ENCODE measurements at regions not wholly inside any gene's neighbourhood (a gene's known extent, or its start where the extent isn't known, plus 50 kb on each side); places are given as distances from the start of the nearest gene placed in this dataset.
A peak's percentile ranks its signal among the peaks of the same experiment; 100 is the strongest.

DNA sequence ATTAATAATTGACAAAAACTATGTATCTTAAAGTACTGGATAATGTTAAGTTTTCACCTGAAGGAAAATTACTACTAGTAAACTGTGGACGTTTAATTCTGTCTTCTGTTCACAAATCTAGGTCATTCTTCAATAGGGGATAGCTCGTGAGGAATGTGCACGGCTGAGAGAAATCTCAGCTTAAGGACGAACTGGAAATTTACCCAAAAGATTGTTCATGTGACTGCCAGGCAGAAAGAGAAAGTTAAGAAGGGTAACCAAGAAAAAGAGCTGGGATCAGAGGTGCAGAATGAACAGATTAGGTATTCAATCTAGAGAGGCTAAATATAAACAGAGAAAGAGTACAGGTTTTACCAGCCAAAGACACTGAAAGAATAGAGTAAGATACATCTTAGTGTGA, 245.3 kb downstream of the CASP12 start:
- DNase-seq, result no peak

DNA sequence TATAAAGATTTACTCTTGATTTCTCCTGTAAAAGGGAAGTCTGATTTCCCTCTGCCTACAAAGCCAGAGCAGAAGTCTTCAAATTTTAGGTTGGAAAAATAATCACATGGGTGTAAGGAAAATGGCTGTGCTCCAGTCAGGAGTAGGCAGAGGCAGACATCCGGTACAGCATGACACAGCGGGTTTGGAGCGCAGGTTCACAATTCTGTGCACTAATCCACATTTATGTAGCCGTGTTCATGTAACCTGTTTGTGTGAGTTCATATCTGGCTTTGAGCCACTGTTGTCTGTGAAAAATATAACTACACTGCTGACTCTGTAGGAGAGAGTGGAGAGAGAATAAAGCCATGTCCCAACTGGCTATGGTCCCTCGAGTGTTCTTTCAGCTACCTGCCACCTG, 248.0 kb downstream of the CASP12 start:
- no peak for DNase-seq

DNA sequence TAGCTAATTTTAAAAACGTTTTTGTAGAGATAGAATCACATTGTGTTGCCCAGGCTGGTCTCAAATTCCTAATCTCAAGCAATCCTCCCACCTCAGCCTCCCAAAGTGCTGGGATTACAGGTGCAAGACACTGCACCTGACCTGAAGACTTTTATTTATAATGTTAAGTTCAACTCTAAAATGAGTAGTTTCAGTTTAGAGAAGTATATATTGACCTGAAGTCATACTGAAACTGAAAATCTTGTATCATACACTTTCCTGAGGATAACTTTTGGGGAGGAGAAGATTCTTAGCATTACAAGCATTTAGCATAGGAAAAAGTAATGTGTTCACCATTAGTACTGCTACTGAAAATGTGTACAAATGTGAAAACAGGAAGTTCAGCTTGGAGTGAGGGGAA, 249.3 kb downstream of the CASP12 start:
- DNase-seq, result no peak

DNA sequence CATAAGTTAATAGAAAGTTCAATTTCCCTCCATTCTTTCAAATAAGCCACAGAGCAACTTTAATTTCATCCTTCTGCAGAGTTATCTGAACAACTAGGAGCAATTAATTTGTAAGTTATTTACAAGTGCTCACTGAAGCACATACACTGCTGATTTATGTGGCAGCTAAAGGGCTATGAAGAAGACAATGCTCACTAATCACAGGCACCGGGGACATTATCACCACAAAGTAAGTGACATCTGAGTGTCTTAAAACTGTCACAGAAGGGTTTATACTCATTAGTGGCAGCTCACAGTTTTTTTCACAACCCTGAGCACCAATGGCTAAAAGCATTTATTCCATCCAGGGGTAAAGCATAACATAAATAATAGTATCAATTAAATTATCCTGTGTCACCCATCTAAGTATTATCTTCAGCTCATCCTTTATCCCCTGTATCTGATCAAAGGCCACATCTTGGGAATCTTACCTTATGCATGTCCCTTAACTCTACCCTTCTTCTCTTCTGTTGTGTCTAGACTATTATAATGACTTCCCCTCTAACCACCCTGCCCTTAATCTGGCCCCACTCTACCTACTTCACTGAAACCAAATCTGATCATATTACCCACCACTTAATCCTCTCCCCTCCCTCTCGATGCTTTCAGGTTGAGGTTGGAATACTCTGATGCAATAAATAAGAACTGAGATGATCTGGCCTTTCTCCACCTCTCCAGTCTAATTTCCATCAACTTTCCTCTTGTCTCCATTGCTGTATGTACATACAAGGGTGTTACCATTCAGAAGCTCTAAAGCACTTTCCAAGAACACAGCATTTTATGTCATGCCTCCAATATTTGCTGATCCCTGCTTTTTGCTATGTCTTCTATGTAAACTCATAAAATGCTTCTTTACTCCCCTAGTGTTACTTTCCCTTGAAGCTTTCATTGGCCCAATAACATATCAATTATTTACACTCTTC, 252.7 kb downstream of the CASP12 start:
- no peak for DNase-seq

DNA sequence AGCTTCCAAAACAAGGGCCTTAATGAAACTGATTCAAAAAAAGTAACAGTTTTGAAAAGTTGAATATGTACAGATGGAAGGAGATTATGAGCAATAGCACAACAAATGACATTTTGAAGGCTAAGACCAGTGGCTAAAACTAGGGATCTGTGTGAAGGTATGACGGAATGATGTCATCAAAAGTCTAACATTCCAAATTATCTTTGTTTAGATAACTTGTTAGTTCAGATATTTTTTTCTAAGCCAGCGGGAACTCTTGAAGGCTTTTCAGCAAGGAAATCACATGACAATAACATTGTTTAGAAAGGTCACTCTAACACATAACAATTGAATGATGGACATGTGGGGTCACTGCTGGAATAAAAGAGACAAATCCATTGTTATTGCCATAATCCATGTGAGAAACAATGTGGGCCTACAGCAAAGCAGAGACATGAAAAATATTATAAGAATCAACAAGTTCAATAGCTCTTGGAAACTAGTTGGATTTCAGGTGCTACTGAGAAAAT, 260.5 kb downstream of the CASP12 start:
- no peak for DNase-seq

GRCh38 chr11:104633226-104633625, 265.0 kb downstream of the CASP12 start:
- no peak for DNase-seq

DNA sequence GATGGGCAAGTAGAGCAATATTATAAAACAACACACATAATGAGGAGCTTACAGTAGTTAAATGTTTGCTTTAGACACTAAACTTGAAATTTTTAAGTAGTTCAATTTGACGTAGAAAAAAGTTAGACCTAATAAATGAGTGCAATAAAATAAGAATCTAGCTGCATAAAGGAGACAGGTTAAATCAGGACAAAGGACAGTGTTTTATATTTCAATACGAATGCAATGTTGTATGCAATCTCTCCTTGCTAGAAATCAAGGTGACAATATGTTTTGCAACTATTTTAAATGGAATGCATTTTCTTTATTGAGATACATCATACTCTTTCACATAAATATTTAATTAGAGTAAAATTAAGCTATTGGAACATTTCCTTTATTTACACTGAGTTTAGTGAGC, 267.9 kb downstream of the CASP12 start:
- no peak for DNase-seq

DNA sequence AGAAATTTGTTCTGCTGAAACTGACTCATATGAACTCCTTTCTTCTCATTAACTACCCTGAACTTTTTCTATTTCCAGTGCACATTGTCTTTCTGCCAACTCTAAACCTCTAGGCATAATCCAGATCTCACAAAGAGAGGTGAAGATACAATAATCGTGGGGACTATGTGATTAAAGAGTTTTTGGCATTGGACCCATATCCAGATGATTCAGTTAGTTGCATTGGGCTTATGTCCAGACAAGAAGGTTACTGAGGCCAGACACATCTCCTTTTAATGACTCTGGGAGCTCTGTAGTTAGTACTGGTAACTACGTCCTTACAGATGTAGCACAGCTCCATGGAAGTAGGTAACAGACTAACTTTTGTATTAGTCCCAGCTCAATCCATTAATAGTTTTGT, 273.0 kb downstream of the CASP12 start:
- DNase-seq, result no peak

- DNase-seq, result no peak
Observed at GRCh38 chr11:104624021-104624420, 274.2 kb downstream of the CASP12 start.

DNA sequence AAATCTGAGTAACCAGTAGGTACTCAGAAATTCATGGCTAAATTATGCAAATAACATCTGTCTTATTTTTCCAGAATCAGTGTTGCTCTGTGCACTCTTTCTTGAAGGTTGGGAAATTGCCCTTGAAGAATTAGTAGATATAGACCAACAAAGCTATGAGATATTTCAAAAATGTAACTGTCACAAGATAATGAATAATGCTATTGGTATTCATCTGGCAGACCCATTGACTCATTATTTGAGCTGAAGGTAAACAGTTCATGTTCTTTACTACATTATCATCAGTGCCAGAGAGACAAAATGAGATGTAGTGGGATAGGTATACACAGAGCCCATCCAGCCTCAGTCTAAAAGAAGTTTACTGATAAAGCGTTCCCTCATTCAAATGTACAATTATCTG, 274.7 kb downstream of the CASP12 start:
- no peak for DNase-seq

- no peak for DNase-seq
Observed at GRCh38 chr11:104620991-104621390, 277.3 kb downstream of the CASP12 start.

DNA sequence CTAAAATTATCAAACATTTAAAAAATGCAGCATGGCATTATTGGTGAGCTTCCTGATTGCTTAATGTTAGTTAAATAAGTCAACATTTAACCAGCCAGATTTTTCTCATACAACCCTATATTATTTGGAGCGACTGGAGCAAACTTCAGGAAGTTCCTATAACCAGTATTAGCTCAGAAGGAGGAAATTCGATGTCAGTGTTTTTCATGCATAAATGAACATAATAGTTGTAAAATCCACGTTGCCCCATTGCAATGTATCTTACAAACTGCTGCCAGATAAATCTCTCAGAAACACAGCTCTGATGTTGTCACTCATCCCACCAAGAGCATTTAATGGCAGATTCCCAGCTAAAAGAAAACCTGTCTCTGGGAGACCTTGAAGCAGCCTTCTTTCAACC, 278.5 kb downstream of the CASP12 start:
- DNase-seq, result no peak

DNA sequence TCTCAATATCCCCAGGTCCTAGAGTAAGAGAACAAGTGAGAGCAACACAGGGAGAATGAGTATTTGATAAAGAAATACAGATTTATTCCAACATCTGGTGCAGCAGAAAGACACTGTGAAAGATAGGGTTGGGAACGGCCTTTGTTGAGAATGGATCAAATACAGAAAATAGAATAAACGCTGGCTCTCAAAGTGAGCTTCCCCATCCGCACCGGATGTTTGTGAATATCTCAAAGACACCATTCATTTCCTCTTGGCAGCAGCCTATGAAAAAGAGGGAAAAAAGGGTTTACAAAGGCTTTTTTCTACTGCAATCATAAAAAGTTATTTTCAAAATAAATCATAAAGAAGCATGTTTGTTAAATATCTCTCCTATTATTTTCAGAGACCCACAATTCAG, 279.3 kb downstream of the CASP12 start:
- peak; percentile 34 to 43 for DNase-seq

GRCh38 chr11:104614961-104615360, 283.3 kb downstream of the CASP12 start:
- no peak for DNase-seq

DNA sequence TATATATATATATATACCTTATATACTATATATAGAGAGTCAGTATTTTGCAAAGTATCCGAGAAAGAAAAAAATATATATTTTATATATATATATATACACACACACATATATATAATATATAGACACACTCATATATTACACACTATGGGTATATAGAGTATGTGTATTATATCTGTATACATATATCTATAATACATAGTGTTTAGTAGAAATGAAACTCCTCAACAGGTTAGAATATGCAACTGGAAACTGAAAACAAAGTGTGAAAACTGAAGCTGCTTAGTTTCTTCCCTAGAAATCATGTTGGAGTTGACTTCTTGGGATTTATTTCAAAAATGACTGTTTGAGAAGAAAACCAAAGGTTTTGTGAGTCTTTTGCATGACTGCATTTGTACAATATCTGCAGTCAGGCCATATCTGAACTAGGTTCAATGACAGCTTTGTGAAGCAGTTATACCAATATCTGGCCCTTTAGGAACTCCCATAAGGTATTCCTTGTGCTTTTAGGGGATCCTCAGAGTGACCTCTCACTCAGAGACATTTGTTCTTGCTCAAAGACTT, 284.1 kb downstream of the CASP12 start:
- DNase-seq, result no peak

GRCh38 chr11:104610635-104611034, 287.6 kb downstream of the CASP12 start:
- no peak for DNase-seq

DNA sequence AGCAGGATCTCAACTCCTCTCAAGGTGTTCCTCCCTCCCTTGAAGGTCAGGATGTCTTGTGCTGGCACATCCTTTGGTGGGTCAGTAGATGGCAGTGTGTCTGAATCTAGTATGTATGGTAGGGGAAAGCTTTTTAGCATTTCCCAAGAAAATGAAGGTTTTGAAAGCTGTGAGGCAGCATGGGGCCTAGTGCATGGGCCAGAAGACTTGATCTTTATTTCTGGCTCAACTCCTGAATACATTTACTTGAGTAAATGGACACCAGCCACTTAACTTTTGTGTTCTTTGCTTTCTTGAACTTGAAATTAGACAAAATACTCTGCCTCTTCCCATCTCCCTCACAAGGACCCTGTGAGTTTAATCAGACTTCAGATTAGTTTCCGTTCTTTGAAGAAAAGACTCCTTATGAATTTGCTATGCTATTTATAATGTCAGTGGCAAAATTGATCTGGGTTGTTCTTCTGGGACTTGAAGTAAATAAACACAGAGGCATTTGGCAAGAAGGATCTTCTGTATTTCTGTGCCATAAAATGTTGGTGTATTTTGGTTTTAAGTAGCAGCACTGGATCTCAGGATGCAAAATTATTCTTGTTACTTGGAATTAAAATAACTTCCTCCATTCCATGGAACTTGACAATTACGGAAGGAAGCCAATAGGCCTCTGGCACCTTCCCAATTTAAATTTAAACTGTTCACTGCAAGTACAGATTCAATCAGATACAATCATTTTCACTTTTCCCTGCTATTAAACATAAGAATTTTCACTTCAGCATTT, 288.8 kb downstream of the CASP12 start:
- DNase-seq, result peak; percentile 26 to 90

DNA sequence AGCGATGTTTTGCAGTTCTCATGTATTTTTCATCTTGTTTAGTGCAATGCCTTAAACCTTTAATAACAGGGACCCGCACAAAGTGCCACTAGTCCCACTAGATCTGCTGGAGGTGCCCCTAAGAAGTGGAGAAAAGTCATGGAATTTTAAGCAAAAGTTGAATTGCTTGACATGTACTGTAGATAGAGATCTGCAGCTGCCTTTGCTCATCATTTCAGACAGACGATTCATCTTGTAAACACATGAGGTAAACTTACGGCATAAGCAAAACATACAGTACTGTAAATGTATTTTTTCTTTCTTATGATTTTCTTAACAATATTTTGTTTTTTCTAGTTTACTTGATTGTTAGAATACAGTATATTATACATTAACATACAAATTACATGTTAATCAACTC, 295.6 kb downstream of the CASP12 start:
- no peak for DNase-seq

GRCh38 chr11:104594228-104594958, 303.9 kb downstream of the CASP12 start:
- DNase-seq, result no peak

GRCh38 chr11:104588970-104589369, 309.3 kb downstream of the CASP12 start:
- DNase-seq, result no peak

DNA sequence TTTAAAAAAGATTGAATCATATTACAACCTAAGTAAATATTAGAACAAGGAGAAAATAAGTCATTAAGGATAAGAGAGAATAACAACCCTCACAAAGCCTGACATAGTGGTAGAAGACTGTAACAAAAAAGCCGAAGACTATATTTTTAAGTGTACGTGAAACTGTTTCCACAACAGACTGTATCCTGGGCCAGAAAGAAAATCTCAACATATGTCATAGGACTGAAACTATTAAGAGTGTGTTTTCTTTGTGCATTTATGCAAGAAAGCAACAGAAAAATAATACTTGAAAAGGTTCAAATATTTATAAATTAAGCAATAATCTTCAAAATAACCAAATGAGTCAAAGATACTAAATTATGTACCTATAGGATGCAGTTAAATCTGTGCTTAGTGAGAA, 309.8 kb downstream of the CASP12 start:
- no peak for DNase-seq

- DNase-seq, result no peak
Observed at GRCh38 chr11:104584823-104585222, 313.4 kb downstream of the CASP12 start.

- no peak for DNase-seq
Observed at GRCh38 chr11:104583857-104584256, 314.4 kb downstream of the CASP12 start.

Data from hippocampal formation (tissue), 2 donors.